GM12878 (cell line): ENCODE measurements at regions not wholly inside any gene's neighbourhood (a gene's known extent, or its start where the extent isn't known, plus 50 kb on each side); places are given as distances from the start of the nearest gene placed in this dataset.
A peak's percentile ranks its signal among the peaks of the same experiment; 100 is the strongest.

Experiments
- ATAC-seq: fragments of 200-7000 bp; cut with Tn5 transposase; 3 replicates; pipeline ENCODE4 v1.9.1; 2020; ENCODE audit warnings: mild to moderate bottlenecking, moderate library complexity
- BruUV-seq: library from RNA; stranded (reverse); fragments of 400-500 nt; replicated peaks from 2 replicates; lab custom pipeline; 2021; lab: Mats Ljungman, UMichigan
- CTCF ChIA-PET: fragments of 300-600 bp; sonication (Branson Sonifier 250); formaldehyde crosslinking; extraction: SDS; loops from one replicate; lab custom pipeline; 2021; ENCODE audit warnings: inconsistent platforms; lab: Yijun Ruan, JAX
- POLR2A ChIA-PET: fragments of 350-600 bp; formaldehyde crosslinking; extraction: SDS; loops from one replicate; lab custom pipeline; 2021; ENCODE audit warnings: inconsistent platforms; lab: Charles Lee
- RAD21 ChIA-PET: fragments of 300-600 bp; sonication (Branson Sonifier 250); formaldehyde crosslinking; loops from one replicate; lab custom pipeline; 2023; ENCODE audit warnings: antibody characterized with exemption; ENCODE audit not compliant: unreplicated experiment; lab: Charles Lee
- SMC1A ChIA-PET: fragments of 300-600 bp; sonication (Branson Sonifier 250); formaldehyde crosslinking; loops from one replicate; lab custom pipeline; 2023; ENCODE audit not compliant: unreplicated experiment, uncharacterized antibody; lab: Charles Lee
- DNase-seq: peaks from one replicate; pipeline ENCODE4 v3.0.0-alpha.2; 2011; ENCODE audit warnings: low read depth, low spot score
- FAIRE-seq: peaks from 3 replicates; lab custom pipeline; 2011; peaks lifted over from hg19 to GRCh38; lab: Jason Lieb, UNC
- H2AFZ ChIP-seq: 2 replicates; pipeline ENCODE4 v1.6.0; 2011; ENCODE audit warnings: low read depth, low read length, control low read depth; ENCODE audit not compliant: control insufficient read depth
- H3K27ac ChIP-seq: 2 replicates; pipeline ENCODE4 v1.5.1; 2011; ENCODE audit warnings: control low read depth; ENCODE audit not compliant: control insufficient read depth, insufficient read depth
- H3K27me3 ChIP-seq, 2 experiments: replicated peaks in 1 of 2; 2 replicates each; pipeline versions ENCODE4 v1.6.0 to v1.6.1; 2011; ENCODE audit warnings: low read length in 1 of 2; ENCODE audit not compliant: control insufficient read depth in 2 of 2, insufficient read depth in 2 of 2
- H3K36me3 ChIP-seq, 2 experiments: 2 replicates each; pipeline ENCODE4 v1.5.1; 2011; ENCODE audit warnings: low read length in 1 of 2; ENCODE audit not compliant: control insufficient read depth in 2 of 2, insufficient read depth in 2 of 2
- H3K4me1 ChIP-seq: 2 replicates; pipeline ENCODE4 v1.6.1; 2011; ENCODE audit warnings: mild to moderate bottlenecking, low read length, moderate library complexity, mixed read lengths; ENCODE audit not compliant: control insufficient read depth, insufficient read depth
- H3K4me2 ChIP-seq: 2 replicates; pipeline ENCODE4 v1.6.0; 2011; ENCODE audit warnings: control low read depth; ENCODE audit not compliant: control insufficient read depth, insufficient read depth
- H3K4me3 ChIP-seq: fragments of 200-600 bp; sonication (generic); 2 replicates; pipeline ENCODE4 v1.5.1; 2016
- H3K79me2 ChIP-seq: 2 replicates; pipeline ENCODE4 v1.6.0; 2011; ENCODE audit warnings: low read length; ENCODE audit not compliant: control insufficient read depth, insufficient read depth
- H3K9ac ChIP-seq: 2 replicates; pipeline ENCODE4 v1.8.0; 2011; ENCODE audit warnings: low read length, control low read depth, mixed read lengths; ENCODE audit not compliant: control insufficient read depth, insufficient read depth
- H3K9me3 ChIP-seq: replicated peaks from 3 replicates; pipeline ENCODE4 v1.5.1; 2011; ENCODE audit warnings: mild to moderate bottlenecking, low read length; ENCODE audit not compliant: control insufficient read depth, insufficient read depth
- H4K20me1 ChIP-seq: 2 replicates; pipeline ENCODE4 v1.6.0; 2011; ENCODE audit not compliant: control insufficient read depth, insufficient read depth
- ATF7 ChIP-seq: fragments of 450-650 bp; IDR thresholded peaks from 2 replicates; pipeline ENCODE4 v1.6.1; 2016; ENCODE audit warnings: low read depth, mild to moderate bottlenecking
- CHD4 ChIP-seq: fragments of 200-600 bp; sonication (generic); IDR thresholded peaks from 2 replicates; pipeline ENCODE4 v1.6.1; 2016; ENCODE audit warnings: mild to moderate bottlenecking
- LARP7 ChIP-seq: fragments of 450-650 bp; IDR thresholded peaks from 2 replicates; pipeline ENCODE4 v1.6.1; 2017; ENCODE audit warnings: mild to moderate bottlenecking
- NBN ChIP-seq: fragments of 450-650 bp; IDR thresholded peaks from 2 replicates; pipeline ENCODE4 v1.6.1; 2016
- SMC3 ChIP-seq: IDR thresholded peaks from 2 replicates; pipeline ENCODE4 v1.6.1; 2011; ENCODE audit warnings: low read length, improper control_type of control experiment, borderline replicate concordance
- SPI1 ChIP-seq: IDR thresholded peaks from 2 replicates; pipeline ENCODE4 v1.6.1; 2011; ENCODE audit warnings: low read depth, mild to moderate bottlenecking, low read length, moderate library complexity, borderline replicate concordance; ENCODE audit not compliant: insufficient read depth
- ZNF24 ChIP-seq: fragments of 450-650 bp; IDR thresholded peaks from 2 replicates; pipeline ENCODE4 v1.6.1; 2017; ENCODE audit warnings: antibody characterized with exemption, mild to moderate bottlenecking
- ZNF622 ChIP-seq: fragments of 450-650 bp; IDR thresholded peaks from 2 replicates; pipeline ENCODE4 v1.6.1; 2017; ENCODE audit warnings: mild to moderate bottlenecking, inconsistent platforms
- WGBS: methylation state at CpG from one replicate; pipeline ENCODE4 v1.1.6; 2016; ENCODE audit warnings: low lambda C conversion rate; ENCODE audit not compliant: insufficient replicate concordance, insufficient coverage; ENCODE audit errors: missing lambda C conversion rate; 5-methylcytosine and 5-hydroxymethylcytosine counted together
- in situ Hi-C: fragments of 300-500 bp; cut with MboI; formaldehyde crosslinking; loops from 9 replicates; pipeline ENCODE4 v1.14.3; 2018; ENCODE audit warnings: mixed read lengths
- intact Hi-C: fragments of 100-400 bp; cut with micrococcal nuclease; formaldehyde crosslinking; loops from one replicate; pipeline ENCODE4 v1.14.2; 2022; ENCODE audit not compliant: unreplicated experiment
- TF ChIP-seq, protein P1 (sequence below): fragments of 450-650 bp; IDR thresholded peaks from 2 replicates; pipeline ENCODE4 v1.6.1; 2014; ENCODE audit warnings: mild to moderate bottlenecking
- TF ChIP-seq, protein P2 (sequence below): fragments of 450-650 bp; IDR thresholded peaks from 2 replicates; pipeline ENCODE4 v1.6.1; 2016; ENCODE audit warnings: mild to moderate bottlenecking
- TF ChIP-seq, protein P3 (sequence below): fragments of 450-650 bp; IDR thresholded peaks from 2 replicates; pipeline ENCODE4 v1.6.1; 2017; ENCODE audit warnings: mild to moderate bottlenecking, moderate library complexity
- TF ChIP-seq, protein P4 (sequence below): IDR thresholded peaks from 2 replicates; pipeline ENCODE4 v1.6.1; 2012; ENCODE audit warnings: mild to moderate bottlenecking, low read depth, low read length
- TF ChIP-seq, protein P5 (sequence below): fragments of 450-650 bp; IDR thresholded peaks from 2 replicates; pipeline ENCODE4 v1.6.1; 2017; ENCODE audit warnings: low read depth, mild to moderate bottlenecking, moderate library complexity

DNA sequence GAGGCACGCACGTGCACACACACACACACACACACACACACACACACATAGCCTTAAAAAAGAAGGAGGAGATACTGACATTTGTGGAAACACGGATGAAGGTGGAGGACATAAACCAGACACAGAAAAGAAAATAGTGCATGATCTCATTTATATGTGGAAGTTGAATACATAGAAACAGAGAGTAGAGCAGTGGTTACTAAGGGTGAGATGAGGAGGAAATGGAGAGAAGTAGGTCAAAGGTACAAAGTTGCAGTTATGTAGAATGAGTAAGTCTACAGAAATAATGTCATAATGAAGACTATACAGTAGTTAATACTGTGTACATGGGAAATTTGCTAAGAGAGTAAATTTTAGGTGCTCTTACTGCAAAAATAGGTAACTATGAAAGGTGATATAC, 412.2 kb upstream of the CDH9 start:
- Histone ChIP-seq H2AFZ (no peak overlapping the region), H3K27ac (no peak overlapping the region), H3K9me3 (no peaks in the 10 kb centered on the region), H3K36me3 (no peaks in the 10 kb centered on the region), H3K4me2 (no peak overlapping the region), H3K4me3 (no peak overlapping the region), H3K4me1 (no peaks in the 10 kb centered on the region), H4K20me1 (no peaks in the 10 kb centered on the region), H3K9ac (no peak overlapping the region), H3K27me3 (no peaks in the 10 kb centered on the region), H3K79me2 (no peaks in the 10 kb centered on the region)
- intact Hi-C loops, result no loop called here
- TF ChIP-seq, protein P1, sequence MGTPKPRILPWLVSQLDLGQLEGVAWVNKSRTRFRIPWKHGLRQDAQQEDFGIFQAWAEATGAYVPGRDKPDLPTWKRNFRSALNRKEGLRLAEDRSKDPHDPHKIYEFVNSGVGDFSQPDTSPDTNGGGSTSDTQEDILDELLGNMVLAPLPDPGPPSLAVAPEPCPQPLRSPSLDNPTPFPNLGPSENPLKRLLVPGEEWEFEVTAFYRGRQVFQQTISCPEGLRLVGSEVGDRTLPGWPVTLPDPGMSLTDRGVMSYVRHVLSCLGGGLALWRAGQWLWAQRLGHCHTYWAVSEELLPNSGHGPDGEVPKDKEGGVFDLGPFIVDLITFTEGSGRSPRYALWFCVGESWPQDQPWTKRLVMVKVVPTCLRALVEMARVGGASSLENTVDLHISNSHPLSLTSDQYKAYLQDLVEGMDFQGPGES, result no peak
- TF ChIP-seq SPI1 (no peak), ZNF622 (no peak), CHD4 (no peak), NBN (no peak), ATF7 (no peak), SMC3 (no peak), ZNF24 (no peak), LARP7 (no peak)
- TF ChIP-seq, protein P2, sequence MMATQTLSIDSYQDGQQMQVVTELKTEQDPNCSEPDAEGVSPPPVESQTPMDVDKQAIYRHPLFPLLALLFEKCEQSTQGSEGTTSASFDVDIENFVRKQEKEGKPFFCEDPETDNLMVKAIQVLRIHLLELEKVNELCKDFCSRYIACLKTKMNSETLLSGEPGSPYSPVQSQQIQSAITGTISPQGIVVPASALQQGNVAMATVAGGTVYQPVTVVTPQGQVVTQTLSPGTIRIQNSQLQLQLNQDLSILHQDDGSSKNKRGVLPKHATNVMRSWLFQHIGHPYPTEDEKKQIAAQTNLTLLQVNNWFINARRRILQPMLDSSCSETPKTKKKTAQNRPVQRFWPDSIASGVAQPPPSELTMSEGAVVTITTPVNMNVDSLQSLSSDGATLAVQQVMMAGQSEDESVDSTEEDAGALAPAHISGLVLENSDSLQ, result no peak
- TF ChIP-seq, protein P3, sequence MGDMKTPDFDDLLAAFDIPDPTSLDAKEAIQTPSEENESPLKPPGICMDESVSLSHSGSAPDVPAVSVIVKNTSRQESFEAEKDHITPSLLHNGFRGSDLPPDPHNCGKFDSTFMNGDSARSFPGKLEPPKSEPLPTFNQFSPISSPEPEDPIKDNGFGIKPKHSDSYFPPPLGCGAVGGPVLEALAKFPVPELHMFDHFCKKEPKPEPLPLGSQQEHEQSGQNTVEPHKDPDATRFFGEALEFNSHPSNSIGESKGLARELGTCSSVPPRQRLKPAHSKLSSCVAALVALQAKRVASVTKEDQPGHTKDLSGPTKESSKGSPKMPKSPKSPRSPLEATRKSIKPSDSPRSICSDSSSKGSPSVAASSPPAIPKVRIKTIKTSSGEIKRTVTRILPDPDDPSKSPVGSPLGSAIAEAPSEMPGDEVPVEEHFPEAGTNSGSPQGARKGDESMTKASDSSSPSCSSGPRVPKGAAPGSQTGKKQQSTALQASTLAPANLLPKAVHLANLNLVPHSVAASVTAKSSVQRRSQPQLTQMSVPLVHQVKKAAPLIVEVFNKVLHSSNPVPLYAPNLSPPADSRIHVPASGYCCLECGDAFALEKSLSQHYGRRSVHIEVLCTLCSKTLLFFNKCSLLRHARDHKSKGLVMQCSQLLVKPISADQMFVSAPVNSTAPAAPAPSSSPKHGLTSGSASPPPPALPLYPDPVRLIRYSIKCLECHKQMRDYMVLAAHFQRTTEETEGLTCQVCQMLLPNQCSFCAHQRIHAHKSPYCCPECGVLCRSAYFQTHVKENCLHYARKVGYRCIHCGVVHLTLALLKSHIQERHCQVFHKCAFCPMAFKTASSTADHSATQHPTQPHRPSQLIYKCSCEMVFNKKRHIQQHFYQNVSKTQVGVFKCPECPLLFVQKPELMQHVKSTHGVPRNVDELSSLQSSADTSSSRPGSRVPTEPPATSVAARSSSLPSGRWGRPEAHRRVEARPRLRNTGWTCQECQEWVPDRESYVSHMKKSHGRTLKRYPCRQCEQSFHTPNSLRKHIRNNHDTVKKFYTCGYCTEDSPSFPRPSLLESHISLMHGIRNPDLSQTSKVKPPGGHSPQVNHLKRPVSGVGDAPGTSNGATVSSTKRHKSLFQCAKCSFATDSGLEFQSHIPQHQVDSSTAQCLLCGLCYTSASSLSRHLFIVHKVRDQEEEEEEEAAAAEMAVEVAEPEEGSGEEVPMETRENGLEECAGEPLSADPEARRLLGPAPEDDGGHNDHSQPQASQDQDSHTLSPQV, result no peak
- TF ChIP-seq, protein P4, sequence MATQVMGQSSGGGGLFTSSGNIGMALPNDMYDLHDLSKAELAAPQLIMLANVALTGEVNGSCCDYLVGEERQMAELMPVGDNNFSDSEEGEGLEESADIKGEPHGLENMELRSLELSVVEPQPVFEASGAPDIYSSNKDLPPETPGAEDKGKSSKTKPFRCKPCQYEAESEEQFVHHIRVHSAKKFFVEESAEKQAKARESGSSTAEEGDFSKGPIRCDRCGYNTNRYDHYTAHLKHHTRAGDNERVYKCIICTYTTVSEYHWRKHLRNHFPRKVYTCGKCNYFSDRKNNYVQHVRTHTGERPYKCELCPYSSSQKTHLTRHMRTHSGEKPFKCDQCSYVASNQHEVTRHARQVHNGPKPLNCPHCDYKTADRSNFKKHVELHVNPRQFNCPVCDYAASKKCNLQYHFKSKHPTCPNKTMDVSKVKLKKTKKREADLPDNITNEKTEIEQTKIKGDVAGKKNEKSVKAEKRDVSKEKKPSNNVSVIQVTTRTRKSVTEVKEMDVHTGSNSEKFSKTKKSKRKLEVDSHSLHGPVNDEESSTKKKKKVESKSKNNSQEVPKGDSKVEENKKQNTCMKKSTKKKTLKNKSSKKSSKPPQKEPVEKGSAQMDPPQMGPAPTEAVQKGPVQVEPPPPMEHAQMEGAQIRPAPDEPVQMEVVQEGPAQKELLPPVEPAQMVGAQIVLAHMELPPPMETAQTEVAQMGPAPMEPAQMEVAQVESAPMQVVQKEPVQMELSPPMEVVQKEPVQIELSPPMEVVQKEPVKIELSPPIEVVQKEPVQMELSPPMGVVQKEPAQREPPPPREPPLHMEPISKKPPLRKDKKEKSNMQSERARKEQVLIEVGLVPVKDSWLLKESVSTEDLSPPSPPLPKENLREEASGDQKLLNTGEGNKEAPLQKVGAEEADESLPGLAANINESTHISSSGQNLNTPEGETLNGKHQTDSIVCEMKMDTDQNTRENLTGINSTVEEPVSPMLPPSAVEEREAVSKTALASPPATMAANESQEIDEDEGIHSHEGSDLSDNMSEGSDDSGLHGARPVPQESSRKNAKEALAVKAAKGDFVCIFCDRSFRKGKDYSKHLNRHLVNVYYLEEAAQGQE, result no peak
- TF ChIP-seq, protein P5, sequence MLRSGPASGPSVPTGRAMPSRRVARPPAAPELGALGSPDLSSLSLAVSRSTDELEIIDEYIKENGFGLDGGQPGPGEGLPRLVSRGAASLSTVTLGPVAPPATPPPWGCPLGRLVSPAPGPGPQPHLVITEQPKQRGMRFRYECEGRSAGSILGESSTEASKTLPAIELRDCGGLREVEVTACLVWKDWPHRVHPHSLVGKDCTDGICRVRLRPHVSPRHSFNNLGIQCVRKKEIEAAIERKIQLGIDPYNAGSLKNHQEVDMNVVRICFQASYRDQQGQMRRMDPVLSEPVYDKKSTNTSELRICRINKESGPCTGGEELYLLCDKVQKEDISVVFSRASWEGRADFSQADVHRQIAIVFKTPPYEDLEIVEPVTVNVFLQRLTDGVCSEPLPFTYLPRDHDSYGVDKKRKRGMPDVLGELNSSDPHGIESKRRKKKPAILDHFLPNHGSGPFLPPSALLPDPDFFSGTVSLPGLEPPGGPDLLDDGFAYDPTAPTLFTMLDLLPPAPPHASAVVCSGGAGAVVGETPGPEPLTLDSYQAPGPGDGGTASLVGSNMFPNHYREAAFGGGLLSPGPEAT, result no peak
- BruUV-seq, result no TSS peak
- no peak for FAIRE-seq
- in situ Hi-C loops, result no loop called here
- no peak for DNase-seq
- 42% methylated on average over 3 of the region's 3 CpGs for WGBS
- POLR2A ChIA-PET, result no interaction called here
- peak; percentile 68 for ATAC-seq
- SMC1A ChIA-PET, result interaction anchor here (0.9 kb wide), 1 partner anchor 18 kb away, joined by 3 read pairs; no protein-coding TSS in a partner anchor
- RAD21 ChIA-PET, result no interaction called here
- CTCF ChIA-PET, result no interaction called here
